GM23248 (cell line): ENCODE measurements at regions not wholly inside any gene's neighbourhood (a gene's known extent, or its start where the extent isn't known, plus 50 kb on each side); places are given as distances from the start of the nearest gene placed in this dataset.

ENCODE experiments used
- EZH2 ChIP-seq: fragments of 200-600 bp; sonication (generic); IDR thresholded peaks from 2 replicates; pipeline ENCODE4 v1.6.1; 2018; ENCODE audit warnings: antibody characterized with exemption, mild to moderate bottlenecking; ENCODE audit not compliant: insufficient read depth, poor library complexity, severe bottlenecking
- EZH2phosphoT487 ChIP-seq: fragments of 200-600 bp; sonication (generic); IDR thresholded peaks from 2 replicates; pipeline ENCODE4 v1.6.1; 2018; ENCODE audit warnings: antibody characterized with exemption, moderate library complexity, mild to moderate bottlenecking, low read depth; ENCODE audit not compliant: insufficient read depth

DNA sequence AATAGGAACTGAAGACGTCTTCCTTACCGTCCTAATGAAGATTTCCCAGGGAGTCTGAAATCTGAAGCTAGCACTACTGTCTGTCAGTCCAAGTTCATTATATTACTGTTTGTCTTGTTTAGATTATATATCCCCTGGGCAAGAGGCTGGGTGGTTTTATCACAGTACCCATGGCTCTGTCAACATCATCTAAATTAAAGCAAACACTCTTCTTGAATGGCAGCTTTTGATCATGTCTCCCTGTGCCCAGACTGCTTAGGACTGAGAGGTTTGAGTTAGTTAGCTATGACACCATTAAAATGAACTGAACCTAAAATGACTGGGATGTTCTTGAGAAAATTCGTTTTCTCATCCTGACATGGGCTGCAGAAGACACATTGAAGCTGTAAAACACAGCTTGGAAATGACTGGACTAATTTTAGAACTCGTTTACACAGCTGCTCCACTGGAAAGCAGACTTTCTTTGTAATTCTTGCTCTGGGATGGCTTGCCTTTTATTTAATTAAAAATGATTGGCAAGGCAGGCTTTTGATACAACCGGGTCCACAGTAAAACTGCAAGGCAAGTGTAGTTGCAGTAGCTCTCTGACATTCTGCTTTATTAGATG lies 243.5 kb downstream of the MFSD1 start:
- no peak for TF ChIP-seq EZH2phosphoT487
- no peak for TF ChIP-seq EZH2
